Osteoblast (primary cell): ENCODE measurements at regions not wholly inside any gene's neighbourhood (a gene's known extent, or its start where the extent isn't known, plus 50 kb on each side); places are given as distances from the start of the nearest gene placed in this dataset.

ENCODE experiments used
- DNase-seq: peaks from one replicate; pipeline ENCODE4 v3.0.0; 2011; ENCODE audit warnings: low spot score, mixed read lengths; ENCODE audit not compliant: insufficient read length; ENCODE audit errors: missing footprints
- H2AFZ ChIP-seq: 2 replicates; pipeline ENCODE4 v1.6.0; 2011; ENCODE audit warnings: mild to moderate bottlenecking, low read length
- H3K27ac ChIP-seq: 2 replicates; pipeline ENCODE4 v1.5.1; 2011; ENCODE audit warnings: mild to moderate bottlenecking, low read depth, low read length, moderate library complexity
- H3K27me3 ChIP-seq: 2 replicates; pipeline ENCODE4 v1.6.0; 2012; ENCODE audit warnings: mild to moderate bottlenecking, control low read depth, inconsistent platforms, low read length, moderate library complexity; ENCODE audit not compliant: insufficient read depth
- H3K36me3 ChIP-seq: 2 replicates; pipeline ENCODE4 v1.5.1; 2011; ENCODE audit warnings: mild to moderate bottlenecking, low read length, control low read depth, moderate library complexity; ENCODE audit not compliant: insufficient read depth
- H3K4me1 ChIP-seq: 2 replicates; pipeline ENCODE4 v1.5.1; 2011; ENCODE audit warnings: mild to moderate bottlenecking, low read length, control low read depth, moderate library complexity; ENCODE audit not compliant: insufficient read depth
- H3K4me2 ChIP-seq: 2 replicates; pipeline ENCODE4 v1.6.0; 2011; ENCODE audit warnings: mild to moderate bottlenecking, low read length; ENCODE audit not compliant: insufficient read depth
- H3K4me3 ChIP-seq: fragments of 200-600 bp; sonication (generic); 3 replicates; pipeline ENCODE4 v1.5.1; 2012; ENCODE audit warnings: mild to moderate bottlenecking, low read length, inconsistent platforms; ENCODE audit not compliant: insufficient read depth
- H3K79me2 ChIP-seq: 2 replicates; pipeline ENCODE4 v1.6.0; 2012; ENCODE audit warnings: mild to moderate bottlenecking, low read length, control low read depth, inconsistent platforms; ENCODE audit not compliant: insufficient read depth
- H3K9me3 ChIP-seq: 2 replicates; pipeline ENCODE4 v1.5.1; 2011; ENCODE audit warnings: low read depth, low read length, control low read depth
- H4K20me1 ChIP-seq: 2 replicates; pipeline ENCODE4 v1.6.0; 2012; ENCODE audit warnings: mild to moderate bottlenecking, low read length, control low read depth; ENCODE audit not compliant: insufficient read depth
- CTCF ChIP-seq: IDR thresholded peaks from 2 replicates; pipeline ENCODE4 v1.5.1; 2011; ENCODE audit warnings: mild to moderate bottlenecking, low read depth, low read length, moderate library complexity; ENCODE audit errors: extremely low read depth

GRCh38 chr18:70411876-70412435, 123.1 kb downstream of the SOCS6 start:
- Histone ChIP-seq H3K36me3 (no peaks in the 10 kb centered on the region), H3K27ac (no peak overlapping the region), H2AFZ (no peak overlapping the region), H3K79me2 (no peaks in the 10 kb centered on the region), H3K27me3 (no peaks in the 10 kb centered on the region), H4K20me1 (no peaks in the 10 kb centered on the region), H3K4me2 (no peak overlapping the region), H3K4me1 (no peaks in the 10 kb centered on the region), H3K9me3 (no peaks in the 10 kb centered on the region), H3K4me3 (no peak overlapping the region)
- no peak for DNase-seq
- TF ChIP-seq CTCF, result no peak

- Histone ChIP-seq H3K9me3 (no peaks in the 10 kb centered on the region), H4K20me1 (no peaks in the 10 kb centered on the region), H3K79me2 (no peaks in the 10 kb centered on the region), H3K4me3 (no peak overlapping the region), H3K4me2 (no peak overlapping the region), H3K4me1 (no peaks in the 10 kb centered on the region), H2AFZ (no peak overlapping the region), H3K36me3 (no peaks in the 10 kb centered on the region), H3K27me3 (no peaks in the 10 kb centered on the region), H3K27ac (no peak overlapping the region)
- TF ChIP-seq CTCF, result no peak
- no peak for DNase-seq
Measured at GRCh38 chr18:70411307-70411706, 122.5 kb downstream of the SOCS6 start.

GRCh38 chr18:70405052-70405451, 116.2 kb downstream of the SOCS6 start:
- no peak overlapping the region for H3K27ac ChIP-seq
- no peaks in the 10 kb centered on the region for H3K36me3 ChIP-seq
- H4K20me1 ChIP-seq, result no peaks in the 10 kb centered on the region
- peak overlapping the region; percentile 17 for H2AFZ ChIP-seq
- H3K4me2 ChIP-seq, result no peak overlapping the region
- TF ChIP-seq CTCF, result no peak
- peaks cover 2% of the 10 kb centered on the region for H3K4me1 ChIP-seq
- no peak overlapping the region for H3K4me3 ChIP-seq
- no peaks in the 10 kb centered on the region for H3K27me3 ChIP-seq
- no peak for DNase-seq
- H3K9me3 ChIP-seq, result no peaks in the 10 kb centered on the region
- no peaks in the 10 kb centered on the region for H3K79me2 ChIP-seq

- Histone ChIP-seq H3K9me3 (no peaks in the 10 kb centered on the region), H4K20me1 (no peaks in the 10 kb centered on the region), H3K79me2 (no peaks in the 10 kb centered on the region), H3K4me1 (peaks cover 18% of the 10 kb centered on the region), H2AFZ (no peak overlapping the region), H3K4me2 (no peak overlapping the region), H3K4me3 (no peak overlapping the region), H3K27ac (no peak overlapping the region), H3K36me3 (no peaks in the 10 kb centered on the region), H3K27me3 (no peaks in the 10 kb centered on the region)
- TF ChIP-seq CTCF, result no peak
- no peak for DNase-seq
Measured at GRCh38 chr18:70400476-70400875, 111.6 kb downstream of the SOCS6 start.
